ENCODE measurements at regions not wholly inside any gene's neighbourhood (a gene's known extent, or its start where the extent isn't known, plus 50 kb on each side); places are given as distances from the start of the nearest gene placed in this dataset.
A peak's percentile ranks its signal among the peaks of the same experiment; 100 is the strongest.
"Not testable (repeated sequence)": the region's sequence is repeated elsewhere in the genome, so short reads cannot be mapped to it uniquely, and the experiment has no call there.

- no peak for DNase-seq (ENCODE audit: low read depth)
These were observed 125.1 kb upstream of the FAM204A start for GRCh38 chr10:118467200-118467599.

DNA sequence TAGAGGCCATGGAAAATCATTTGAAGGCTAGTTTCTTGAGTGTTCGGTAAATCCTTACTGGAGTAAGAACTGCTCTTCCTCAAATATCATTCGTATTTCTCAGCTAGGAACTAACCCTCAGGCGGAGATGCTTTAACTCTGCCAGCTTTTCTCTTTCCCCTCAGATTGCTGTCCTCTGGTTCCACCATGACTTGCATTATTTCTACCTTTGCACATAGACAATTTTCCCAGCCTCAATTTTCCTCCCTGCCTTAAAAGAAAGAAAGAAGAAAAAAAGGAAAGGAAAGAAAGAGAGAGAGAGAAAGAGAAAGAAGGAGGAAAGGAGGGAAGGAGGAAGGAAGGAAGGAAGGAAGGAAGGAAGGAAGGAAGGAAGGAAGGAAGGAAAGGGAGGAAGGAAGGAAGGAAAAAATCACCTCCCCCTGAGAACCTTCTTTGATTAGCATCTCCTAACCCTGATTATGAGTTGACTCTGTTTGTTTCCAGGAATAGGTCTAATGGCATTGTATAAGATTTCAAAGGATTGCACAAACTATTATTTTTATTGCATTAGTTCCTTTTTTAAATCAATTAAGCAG, 123.3 kb upstream of the FAM204A start:
- no peak for DNase-seq (ENCODE audit: low read depth)

DNA sequence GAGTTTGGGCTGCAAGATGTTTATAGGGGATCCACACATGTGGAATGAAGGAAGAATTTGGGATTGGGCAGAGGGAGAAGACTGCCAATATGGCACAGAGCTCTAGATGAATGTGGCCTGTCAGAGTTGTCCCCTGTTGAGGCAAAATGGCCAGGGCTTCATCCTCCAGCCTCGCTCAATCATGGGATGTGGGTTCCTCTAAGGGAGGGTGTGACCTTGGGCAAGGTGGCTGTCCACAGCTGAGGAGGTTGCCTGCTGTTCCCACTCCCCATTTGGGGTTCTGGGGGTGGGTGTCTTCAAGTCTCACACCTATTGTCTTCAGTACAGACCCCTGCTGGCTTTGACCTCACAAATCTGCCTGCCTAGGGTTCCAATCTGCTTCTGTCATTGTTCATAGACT, 121.6 kb upstream of the FAM204A start:
- DNase-seq (ENCODE audit: low read depth) = no peak

- DNase-seq (ENCODE audit: low read depth) = no peak
These were observed 120.3 kb upstream of the FAM204A start for GRCh38 chr10:118462401-118462800.

DNA sequence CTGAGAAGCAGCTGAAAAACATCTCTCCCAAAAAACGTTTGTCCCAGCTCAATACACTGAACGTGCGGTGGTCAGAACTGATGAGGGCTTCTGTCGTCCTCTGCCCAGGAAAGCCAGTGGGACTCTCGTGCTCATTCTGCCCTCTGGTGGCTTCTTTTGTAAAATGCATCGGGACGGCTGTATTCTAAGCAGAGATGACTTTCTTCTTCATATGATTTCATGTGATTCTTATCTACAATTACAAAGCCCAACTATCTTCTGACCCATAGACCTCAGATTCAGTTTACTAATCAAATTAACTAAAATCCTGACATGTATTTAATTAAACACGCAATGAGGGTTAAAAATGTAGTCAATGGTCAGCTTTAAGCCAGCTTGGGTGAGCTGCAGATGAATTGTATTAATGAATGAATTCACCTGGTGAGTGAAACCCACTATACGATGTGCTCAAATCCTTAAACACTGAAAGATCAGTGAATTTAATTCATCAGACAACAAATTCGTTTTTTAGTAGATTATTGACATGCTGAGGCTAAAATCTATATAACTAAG, 117.6 kb upstream of the FAM204A start:
- peak; percentile 13 for DNase-seq (ENCODE audit: low read depth)

DNA sequence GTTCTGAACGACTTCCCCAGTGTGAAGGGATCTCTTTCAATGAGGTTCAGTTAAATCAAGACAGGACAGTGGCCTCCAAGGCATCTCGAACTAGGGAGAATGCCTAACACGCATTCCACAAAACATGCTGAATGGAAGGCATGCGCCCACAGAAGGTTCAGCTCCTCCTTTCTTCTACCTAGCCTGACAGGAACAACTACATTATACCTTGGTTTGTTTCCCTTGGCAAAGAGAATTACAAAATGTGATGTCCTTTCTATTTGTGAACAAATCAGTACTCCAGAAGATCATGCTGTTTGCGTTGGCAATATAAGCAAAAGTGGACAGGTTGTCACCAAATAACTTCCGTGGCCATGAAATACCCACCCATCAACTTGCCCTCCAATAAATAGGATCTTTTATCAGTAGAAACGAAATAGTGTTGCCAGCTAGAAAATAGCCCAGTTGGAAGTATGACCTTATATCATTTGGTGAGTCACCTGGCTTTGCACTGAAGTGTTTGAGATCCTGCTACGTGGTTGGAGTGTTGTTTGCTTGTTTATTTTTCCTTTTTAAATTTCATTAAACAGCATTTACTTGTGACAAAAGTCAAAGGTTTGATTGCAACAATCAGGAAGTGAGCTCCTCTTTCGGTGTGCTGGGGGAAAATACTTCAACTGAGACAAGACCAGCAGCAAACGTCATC, 117.0 kb upstream of the FAM204A start:
- no peak for DNase-seq (ENCODE audit: low read depth)

GRCh38 chr10:118457824-118458428, 115.8 kb upstream of the FAM204A start:
- no peak for DNase-seq (ENCODE audit: low read depth)

- no peak for DNase-seq (ENCODE audit: low read depth)
These were observed 113.1 kb upstream of the FAM204A start for GRCh38 chr10:118455181-118455695.

DNA sequence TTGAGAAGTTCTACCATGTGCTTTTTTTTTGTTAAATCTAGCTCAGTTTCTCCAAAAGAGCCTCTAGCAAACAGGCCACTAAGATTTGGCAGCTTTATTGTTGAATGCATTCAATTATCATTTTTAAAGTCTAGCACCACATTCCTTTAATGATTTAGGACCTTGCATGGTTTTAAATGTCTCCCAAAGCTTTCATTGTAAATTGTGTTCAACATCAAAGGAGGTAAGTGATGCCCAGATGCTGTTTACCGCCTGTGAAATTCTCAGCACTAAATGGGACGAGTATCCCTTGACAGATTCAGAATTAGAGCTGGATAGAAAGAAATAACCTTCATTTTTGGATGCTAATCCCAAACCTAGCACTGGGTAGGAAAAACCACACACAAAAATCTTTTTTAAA, 112.1 kb upstream of the FAM204A start:
- no peak for DNase-seq (ENCODE audit: low read depth)

DNA sequence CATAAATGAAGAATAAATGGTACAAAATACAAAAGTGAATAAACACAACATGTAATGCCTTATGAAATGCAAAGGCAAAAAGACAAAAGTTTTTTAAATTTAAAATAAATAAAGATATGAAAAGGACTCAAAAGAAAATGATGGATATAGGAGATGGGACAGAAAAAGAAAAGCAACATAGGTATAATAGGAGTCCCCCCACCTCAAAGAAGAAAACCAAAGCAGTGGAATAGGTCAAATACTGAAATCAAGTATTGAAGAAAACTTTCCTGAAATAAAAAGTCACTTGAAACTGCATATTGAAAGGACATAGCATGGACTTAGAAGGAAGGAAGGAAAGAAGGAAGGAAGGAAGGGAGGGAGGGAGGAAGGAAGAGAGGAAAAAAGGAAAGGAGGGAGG, 110.0 kb upstream of the FAM204A start:
- DNase-seq (ENCODE audit: low read depth) = no peak

DNA sequence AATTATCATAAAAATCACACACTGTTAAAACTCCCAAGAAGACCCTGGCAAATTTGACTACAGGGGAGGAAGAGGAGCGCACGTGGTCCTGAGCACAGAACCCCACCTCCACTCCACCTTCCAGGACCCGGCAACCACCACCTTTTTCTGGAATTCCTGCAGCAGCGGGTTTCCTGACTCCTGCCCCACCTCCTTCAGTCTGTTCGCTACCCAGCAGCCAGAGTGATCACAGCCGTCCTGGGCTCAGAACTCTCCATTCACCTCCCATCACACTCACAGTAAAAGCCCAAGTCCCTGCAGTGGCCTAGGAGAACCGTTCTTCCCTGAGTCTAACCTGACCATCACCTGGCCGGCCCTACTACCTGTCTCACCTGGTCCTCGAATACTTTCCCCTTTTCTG, 107.4 kb upstream of the FAM204A start:
- no peak for DNase-seq (ENCODE audit: low read depth)

GRCh38 chr10:118448744-118449143, 106.6 kb upstream of the FAM204A start:
- no peak for DNase-seq (ENCODE audit: low read depth)

GRCh38 chr10:118447478-118448270, 105.5 kb upstream of the FAM204A start:
- no peak for DNase-seq (ENCODE audit: low read depth)

GRCh38 chr10:118445535-118445934, 103.4 kb upstream of the FAM204A start:
- DNase-seq (ENCODE audit: low read depth) = no peak

DNA sequence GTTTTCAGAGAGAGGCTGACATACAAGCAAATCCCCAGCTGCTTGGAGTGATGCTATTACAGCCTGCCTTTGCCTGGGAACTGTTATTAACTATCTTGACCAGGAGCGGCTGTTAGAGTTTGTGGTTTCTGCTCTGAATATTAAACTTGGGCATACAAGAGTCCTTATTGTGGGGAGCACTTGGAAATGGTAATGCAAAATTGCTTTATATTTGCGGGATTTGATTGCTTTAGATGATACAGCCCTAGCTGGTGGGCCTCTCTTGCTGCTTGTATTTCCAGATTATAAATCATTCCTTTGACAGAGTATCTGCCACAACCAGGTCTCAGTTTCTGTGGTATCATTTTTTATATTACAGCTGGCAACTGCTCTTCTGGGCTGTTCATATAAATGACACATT, 101.9 kb upstream of the FAM204A start:
- DNase-seq (ENCODE audit: low read depth) = no peak

- DNase-seq (ENCODE audit: low read depth) = no peak
These were observed 99.9 kb upstream of the FAM204A start for GRCh38 chr10:118442032-118442431.

GRCh38 chr10:118439824-118440223, 97.7 kb upstream of the FAM204A start:
- no peak for DNase-seq (ENCODE audit: low read depth)

- no peak for DNase-seq (ENCODE audit: low read depth)
These were observed 94.6 kb upstream of the FAM204A start for GRCh38 chr10:118436742-118437141.

- no peak for DNase-seq (ENCODE audit: low read depth)
These were observed 88.1 kb upstream of the FAM204A start for GRCh38 chr10:118430190-118430589.

DNA sequence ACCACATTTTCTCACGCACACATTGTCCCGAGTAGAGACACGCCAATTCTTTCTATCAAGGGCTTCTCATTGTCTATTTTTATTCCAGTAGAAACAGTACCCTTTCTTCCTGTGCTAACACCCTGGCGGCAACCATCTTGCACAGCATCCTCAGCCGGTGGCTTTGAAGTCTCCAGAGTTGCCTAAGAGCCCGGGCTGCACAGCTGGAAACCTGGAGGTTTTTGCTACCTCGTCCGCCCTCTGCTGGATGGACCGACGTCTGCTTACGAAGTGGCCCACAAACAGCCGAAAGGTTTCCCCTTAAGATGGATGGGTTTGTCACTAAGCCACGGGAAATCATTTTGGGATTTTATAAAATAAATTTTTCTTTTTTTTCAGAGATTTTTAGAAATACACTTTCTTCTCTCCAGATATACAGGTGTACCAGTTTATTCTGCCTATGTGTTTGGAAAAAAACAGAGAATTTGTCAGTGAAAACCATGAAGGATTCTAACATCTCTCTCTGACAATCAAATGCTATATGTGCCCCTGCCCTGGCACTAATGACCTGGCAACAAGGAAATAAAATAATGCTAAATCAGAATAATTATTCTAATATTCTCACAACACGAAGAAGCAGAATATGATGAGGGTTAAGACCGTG, 81.8 kb upstream of the FAM204A start:
- DNase-seq (ENCODE audit: low read depth) = peak; percentile 17

GRCh38 chr10:118422241-118422640, 80.1 kb upstream of the FAM204A start:
- DNase-seq (ENCODE audit: low read depth) = no peak

GRCh38 chr10:118420049-118420448, 77.9 kb upstream of the FAM204A start:
- DNase-seq (ENCODE audit: low read depth) = not testable (repeated sequence)
